ENCODE measurements at regions not wholly inside any gene's neighbourhood (a gene's known extent, or its start where the extent isn't known, plus 50 kb on each side); places are given as distances from the start of the nearest gene placed in this dataset.

GRCh38 chr5:158084292-158084691 lies 225.3 kb upstream of the CLINT1 start:
- no peak for DNase-seq

- no peak for DNase-seq
Measured at GRCh38 chr5:158082696-158083287, 223.8 kb upstream of the CLINT1 start.

- DNase-seq = no peak
Measured at GRCh38 chr5:158080112-158080511, 221.2 kb upstream of the CLINT1 start.

GRCh38 chr5:158079097-158079496 lies 220.2 kb upstream of the CLINT1 start:
- DNase-seq = no peak

GRCh38 chr5:158074992-158075769 lies 216.2 kb upstream of the CLINT1 start:
- DNase-seq = peak; percentile 91

- DNase-seq = no peak
Measured at GRCh38 chr5:158074597-158074991, 215.6 kb upstream of the CLINT1 start.

GRCh38 chr5:158070859-158071258 lies 211.9 kb upstream of the CLINT1 start:
- no peak for DNase-seq

- no peak for DNase-seq
Measured at GRCh38 chr5:158069838-158070237, 210.9 kb upstream of the CLINT1 start.

GRCh38 chr5:158068964-158069363 lies 210.0 kb upstream of the CLINT1 start:
- DNase-seq = no peak

- DNase-seq = no peak
Measured at GRCh38 chr5:158066076-158066475, 207.1 kb upstream of the CLINT1 start.

- no peak for DNase-seq
Measured at GRCh38 chr5:158064334-158065123, 205.6 kb upstream of the CLINT1 start.

GRCh38 chr5:158063052-158063451 lies 204.1 kb upstream of the CLINT1 start:
- DNase-seq = no peak

GRCh38 chr5:158061451-158061850 lies 202.5 kb upstream of the CLINT1 start:
- no peak for DNase-seq

- DNase-seq = no peak
Measured at GRCh38 chr5:158060212-158060611, 201.3 kb upstream of the CLINT1 start.

GRCh38 chr5:158058208-158059120 lies 199.5 kb upstream of the CLINT1 start:
- no peak for DNase-seq

GRCh38 chr5:158056130-158056825 lies 197.3 kb upstream of the CLINT1 start:
- no peak for DNase-seq

- peak; percentile 22 for DNase-seq
Measured at GRCh38 chr5:158055111-158055501, 196.2 kb upstream of the CLINT1 start.

- peak; percentile 26 for DNase-seq
Measured at GRCh38 chr5:158054223-158055110, 195.5 kb upstream of the CLINT1 start.

- no peak for DNase-seq
Measured at GRCh38 chr5:158051036-158051435, 192.1 kb upstream of the CLINT1 start.

- no peak for DNase-seq
Measured at GRCh38 chr5:158050421-158050820, 191.5 kb upstream of the CLINT1 start.

GRCh38 chr5:158049459-158049858 lies 190.5 kb upstream of the CLINT1 start:
- no peak for DNase-seq
